HUDEP-2 (cell line): ENCODE measurements at regions not wholly inside any gene's neighbourhood (a gene's known extent, or its start where the extent isn't known, plus 50 kb on each side); places are given as distances from the start of the nearest gene placed in this dataset.
"Not testable (repeated sequence)": the region's sequence is repeated elsewhere in the genome, so short reads cannot be mapped to it uniquely, and the experiment has no call there.

Experiments used
- DNase-seq, 76 experiments: peaks; one replicate each; lab custom pipeline; 2025; ENCODE audit not compliant: unreplicated experiment in 76 of 76; lab: John Stamatoyannopoulos, UW

- DNase-seq: no peak
These were observed 157.7 kb upstream of the PROK2 start for GRCh38 chr3:71942432-71943187.

- DNase-seq: no peak
These were observed 155.5 kb upstream of the PROK2 start for GRCh38 chr3:71940486-71940885.

- not testable (repeated sequence) for DNase-seq
These were observed 153.1 kb upstream of the PROK2 start for GRCh38 chr3:71938081-71938480.

GRCh38 chr3:71936681-71937080, 151.7 kb upstream of the PROK2 start:
- DNase-seq: no peak

- no peak for DNase-seq
These were observed 149.7 kb upstream of the PROK2 start for GRCh38 chr3:71934520-71935270.

- no peak for DNase-seq
These were observed 147.0 kb upstream of the PROK2 start for GRCh38 chr3:71931922-71932321.

GRCh38 chr3:71930056-71930991, 145.4 kb upstream of the PROK2 start:
- DNase-seq: peak in 13 of 76 experiments; percentile 3 to 23 (median 9)

- DNase-seq: no peak
These were observed 143.3 kb upstream of the PROK2 start for GRCh38 chr3:71928212-71928611.

GRCh38 chr3:71927505-71928066, 142.6 kb upstream of the PROK2 start:
- no peak for DNase-seq

- no peak for DNase-seq
These were observed 141.7 kb upstream of the PROK2 start for GRCh38 chr3:71926616-71927015.

- DNase-seq: peak in 3 of 76 experiments; percentile 1 to 25 (median 1)
These were observed 141.3 kb upstream of the PROK2 start for GRCh38 chr3:71926262-71926600.

GRCh38 chr3:71925511-71926261, 140.7 kb upstream of the PROK2 start:
- DNase-seq: peak in 1 of 76 experiments; percentile 6

- no peak for DNase-seq
These were observed 139.8 kb upstream of the PROK2 start for GRCh38 chr3:71924721-71925120.

GRCh38 chr3:71921036-71921435, 136.1 kb upstream of the PROK2 start:
- DNase-seq: no peak

- no peak for DNase-seq
These were observed 134.6 kb upstream of the PROK2 start for GRCh38 chr3:71919572-71919971.

- no peak for DNase-seq
These were observed 132.6 kb upstream of the PROK2 start for GRCh38 chr3:71917545-71917944.

- DNase-seq: peak in 17 of 76 experiments; percentile 2 to 47 (median 15)
These were observed 131.9 kb upstream of the PROK2 start for GRCh38 chr3:71916747-71917369.

- peak in 2 of 76 experiments; percentile 3 to 5 for DNase-seq
These were observed 128.0 kb upstream of the PROK2 start for GRCh38 chr3:71912839-71913495.

GRCh38 chr3:71910108-71910507, 125.2 kb upstream of the PROK2 start:
- DNase-seq: no peak
